Kidney (tissue), 13 donors: ENCODE measurements at regions not wholly inside any gene's neighbourhood (a gene's known extent, or its start where the extent isn't known, plus 50 kb on each side); places are given as distances from the start of the nearest gene placed in this dataset.

ENCODE experiments used
- DNase-seq, 5 donors: peaks; one replicate each; pipeline ENCODE4 v3.0.0-alpha.2; 2013 to 2020
- FAIRE-seq: peaks from 2 replicates; lab custom pipeline; 2012; peaks lifted over from hg19 to GRCh38; lab: Jason Lieb, UNC
- H3K27ac ChIP-seq, 2 donors: one replicate each; pipeline ENCODE4 v1.7.0; 2013; ENCODE audit warnings: low read depth in 2 of 2, low read length in 2 of 2, inconsistent platforms in 1 of 2
- H3K27me3 ChIP-seq: one replicate; pipeline ENCODE4 v1.7.1; 2013; ENCODE audit warnings: low read length, inconsistent platforms; ENCODE audit not compliant: control insufficient read depth, insufficient read depth
- H3K36me3 ChIP-seq, 3 donors: one replicate each; pipeline versions ENCODE4 v1.7.0 to v1.7.1; 2013; ENCODE audit warnings: low read length in 3 of 3, control low read depth in 1 of 3, inconsistent platforms in 1 of 3; ENCODE audit not compliant: insufficient read depth in 3 of 3, control insufficient read depth in 2 of 3
- H3K4me1 ChIP-seq, 3 donors: one replicate each; pipeline versions ENCODE4 v1.7.0 to v1.7.1; 2013; ENCODE audit warnings: low read length in 3 of 3, inconsistent platforms in 1 of 3, low read depth in 1 of 3; ENCODE audit not compliant: control insufficient read depth in 2 of 3, insufficient read depth in 2 of 3
- H3K4me3 ChIP-seq, 3 donors: one replicate each; pipeline versions ENCODE4 v1.7.0 to v1.8.1; 2013; ENCODE audit warnings: low read length in 3 of 3, control low read depth in 1 of 3, inconsistent platforms in 1 of 3
- H3K9ac ChIP-seq, 3 donors: one replicate each; pipeline versions ENCODE4 v1.7.0 to v1.7.1; 2013; ENCODE audit warnings: low read length in 3 of 3, control low read depth in 1 of 3, inconsistent platforms in 1 of 3
- H3K9me3 ChIP-seq, 3 donors: one replicate each; pipeline versions ENCODE4 v1.7.0 to v1.7.1; 2013; ENCODE audit warnings: low read length in 3 of 3, control low read depth in 1 of 3, inconsistent platforms in 1 of 3; ENCODE audit not compliant: control insufficient read depth in 2 of 3, insufficient read depth in 1 of 3
- CTCF ChIP-seq: IDR thresholded peaks from 3 replicates; pipeline ENCODE4 v1.5.1; 2012; ENCODE audit warnings: mild to moderate bottlenecking, moderate library complexity, borderline replicate concordance; ENCODE audit not compliant: insufficient read depth; ENCODE audit errors: extremely low read depth
- intact Hi-C: fragments of 100-400 bp; cut with DNase I; formaldehyde crosslinking; loops from one replicate; pipeline ENCODE4 v1.11.1; 2022
- donor health status: control.
- donor health status: control.
- donor health status: control.
- donor health status: control.
- donor health status: control.
- donor health status: DM: yes; HTN: yes; CAD: no.
- donor health status: Normal renal cell carcinoma (clear cell type).

- no peaks in the 10 kb centered on the region for H3K4me1 ChIP-seq
- FAIRE-seq = no peak
- H3K4me3 ChIP-seq = no peak overlapping the region
- no peaks in the 10 kb centered on the region for H3K36me3 ChIP-seq
- H3K27me3 ChIP-seq = no peaks in the 10 kb centered on the region
- H3K9ac ChIP-seq = no peak overlapping the region
- no peak for TF ChIP-seq CTCF
- intact Hi-C loops = no loop called here
- H3K27ac ChIP-seq = no peak overlapping the region
- no peaks in the 10 kb centered on the region for H3K9me3 ChIP-seq
- no peak for DNase-seq
Measured at GRCh38 chr10:80786322-80786721, 248.6 kb downstream of the SH2D4B start.

- Histone ChIP-seq H3K4me3 (no peak overlapping the region), H3K36me3 (no peaks in the 10 kb centered on the region), H3K27ac (no peak overlapping the region), H3K27me3 (no peaks in the 10 kb centered on the region), H3K4me1 (no peaks in the 10 kb centered on the region), H3K9me3 (no peaks in the 10 kb centered on the region), H3K9ac (no peak overlapping the region)
- FAIRE-seq = no peak
- DNase-seq = no peak
- no peak for TF ChIP-seq CTCF
- intact Hi-C loops = no loop called here
Measured at GRCh38 chr10:80787952-80788351, 250.2 kb downstream of the SH2D4B start.

GRCh38 chr10:80794994-80795393 lies 257.3 kb downstream of the SH2D4B start:
- no peak for FAIRE-seq
- no peak overlapping the region for H3K4me3 ChIP-seq

More at GRCh38 chr10:80794994-80795393, 257.3 kb downstream of the SH2D4B start:
- Histone ChIP-seq H3K27me3 (no peaks in the 10 kb centered on the region), H3K9me3 (no peaks in the 10 kb centered on the region), H3K27ac (no peak overlapping the region), H3K36me3 (no peaks in the 10 kb centered on the region), H3K4me1 (no peaks in the 10 kb centered on the region), H3K9ac (no peak overlapping the region)
- TF ChIP-seq CTCF = no peak
- DNase-seq = no peak
- intact Hi-C loops = no loop called here
